NB4 (cell line): ENCODE measurements at regions not wholly inside any gene's neighbourhood (a gene's known extent, or its start where the extent isn't known, plus 50 kb on each side); places are given as distances from the start of the nearest gene placed in this dataset.

ENCODE experiments used
- CTCF ChIP-seq: IDR thresholded peaks from one replicate; pipeline ENCODE4 v1.5.1; 2012; ENCODE audit warnings: low read depth, low read length
- MAX ChIP-seq: IDR thresholded peaks from 2 replicates; pipeline ENCODE4 v1.6.1; 2011; ENCODE audit warnings: low read depth, low read length
- MYC ChIP-seq: IDR thresholded peaks from 2 replicates; pipeline ENCODE4 v1.6.1; 2011; ENCODE audit warnings: low read depth, low read length
- POLR2A ChIP-seq: IDR thresholded peaks from 2 replicates; pipeline ENCODE4 v1.6.1; 2011; ENCODE audit warnings: mild to moderate bottlenecking; ENCODE audit not compliant: insufficient read length; ENCODE audit errors: extremely low read depth

GRCh38 chr5:20212701-20213100 is 224.7 kb upstream of the CDH18 start:
- TF ChIP-seq CTCF = no peak
- TF ChIP-seq POLR2A = no peak
- no peak for TF ChIP-seq MAX
- no peak for TF ChIP-seq MYC
